HG03439 (cell line): ENCODE measurements at regions not wholly inside any gene's neighbourhood (a gene's known extent, or its start where the extent isn't known, plus 50 kb on each side); places are given as distances from the start of the nearest gene placed in this dataset.

ENCODE experiments used
- ATAC-seq: cut with Tn5 transposase; IDR thresholded peaks from one replicate; pipeline ENCODE4 v1.9.1; 2021; ENCODE audit warnings: mild to moderate bottlenecking, moderate library complexity; ENCODE audit not compliant: unreplicated experiment

DNA sequence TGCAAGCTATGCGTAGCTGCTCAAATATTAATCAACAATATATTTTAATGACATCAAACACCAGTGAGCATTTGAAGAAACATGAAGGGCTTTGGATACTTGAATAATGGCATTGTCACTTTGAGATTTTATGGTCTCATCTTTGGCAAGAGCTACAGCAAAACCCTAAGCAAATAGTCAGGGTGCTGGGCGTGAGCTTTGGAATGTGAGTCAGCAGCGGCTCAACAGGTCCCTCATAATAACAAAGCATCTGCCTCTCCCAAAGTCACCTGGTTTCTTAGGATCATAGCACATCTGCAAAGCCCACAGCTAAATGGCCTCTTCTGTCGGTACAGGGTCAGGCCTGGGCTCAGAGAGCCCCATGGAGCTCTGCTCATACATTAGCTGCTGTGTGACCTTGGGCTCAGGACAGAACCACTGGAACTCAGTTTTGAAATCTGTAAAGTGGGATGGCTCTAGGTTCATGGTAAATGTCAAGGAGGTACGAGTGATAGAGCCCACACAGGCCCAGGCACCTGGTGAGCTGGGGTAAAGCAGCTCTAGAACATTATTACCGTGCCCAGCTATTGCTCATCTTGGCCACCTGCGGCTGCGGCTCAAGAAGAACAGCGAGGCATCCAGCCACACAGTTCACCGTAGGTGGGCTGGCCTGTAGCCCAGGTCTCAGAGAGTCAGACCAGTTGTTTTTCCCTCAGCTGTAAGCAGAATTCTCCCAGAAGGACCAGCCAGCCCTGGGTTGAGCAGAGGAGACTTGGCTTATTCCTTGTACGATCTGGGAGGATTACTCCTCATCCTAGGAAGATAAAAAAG lies 544.5 kb upstream of the CDH11 start:
- ATAC-seq = no peak

- no peak for ATAC-seq
Observed at GRCh38 chr16:65665586-65665985, 543.7 kb upstream of the CDH11 start.

- ATAC-seq = no peak
Observed at GRCh38 chr16:65663774-65664173, 541.9 kb upstream of the CDH11 start.

DNA sequence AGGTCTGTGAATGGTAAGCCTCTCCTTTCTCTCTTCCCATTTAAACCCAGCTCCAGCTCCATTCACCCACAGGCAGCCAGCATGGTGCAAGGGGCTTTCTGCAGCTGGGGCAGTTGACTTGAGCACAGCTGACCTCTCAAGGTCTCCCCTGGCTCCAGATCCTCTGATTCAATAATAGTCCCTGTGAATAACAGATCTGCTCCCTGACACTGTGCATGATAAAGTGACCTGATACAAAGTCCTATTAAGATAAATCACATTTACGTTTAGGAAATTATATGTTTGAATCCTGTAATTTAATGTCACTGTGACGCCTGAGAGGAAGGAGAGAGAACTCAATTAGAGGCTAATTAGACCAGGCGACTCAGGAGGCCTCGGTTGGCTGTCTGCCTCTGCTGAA lies 540.4 kb upstream of the CDH11 start:
- no peak for ATAC-seq

- no peak for ATAC-seq
Observed at GRCh38 chr16:65661558-65661957, 539.7 kb upstream of the CDH11 start.

GRCh38 chr16:65660390-65660789 lies 538.5 kb upstream of the CDH11 start:
- ATAC-seq = no peak

GRCh38 chr16:65659758-65660157 lies 537.9 kb upstream of the CDH11 start:
- ATAC-seq = no peak

DNA sequence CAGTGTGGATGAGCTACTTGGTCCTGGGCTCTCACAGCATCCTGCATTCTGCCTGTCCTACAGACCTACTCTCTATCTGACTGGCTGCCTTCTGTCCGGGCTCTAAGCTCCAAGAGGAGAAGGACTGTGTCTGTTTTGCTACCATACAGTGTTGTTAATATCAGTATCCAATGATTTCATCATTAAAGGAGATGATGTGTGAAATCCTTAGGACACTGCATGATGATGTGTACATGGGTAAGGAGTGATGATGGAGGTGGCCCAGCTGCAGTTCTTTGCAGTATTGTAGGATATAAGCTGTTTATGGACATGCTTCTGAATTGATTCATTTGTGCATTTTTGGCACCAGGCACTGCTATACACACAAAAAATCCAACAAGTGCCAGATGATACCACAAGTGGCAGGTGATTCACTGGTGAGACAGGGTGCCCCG lies 536.9 kb upstream of the CDH11 start:
- ATAC-seq = no peak

- ATAC-seq = no peak
Observed at GRCh38 chr16:65658349-65658748, 536.5 kb upstream of the CDH11 start.

DNA sequence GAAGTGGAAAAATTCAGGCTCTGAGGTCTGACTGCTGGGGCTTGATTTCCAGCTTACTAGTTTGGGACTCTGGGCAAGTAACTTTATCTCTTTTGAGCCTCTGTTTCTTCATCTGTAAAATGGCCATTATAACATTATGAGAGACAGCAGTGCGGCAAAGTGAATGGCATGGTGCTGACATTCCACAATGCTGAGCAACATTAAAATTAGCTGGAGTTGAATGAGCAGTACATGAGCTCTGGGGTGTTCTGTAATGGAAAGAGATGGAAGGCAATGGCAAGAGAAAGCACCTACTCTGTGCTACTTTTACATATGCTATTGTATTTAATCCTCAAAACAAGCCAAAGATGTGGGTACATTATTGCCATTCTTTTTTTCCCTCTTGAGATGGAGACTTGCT lies 535.7 kb upstream of the CDH11 start:
- no peak for ATAC-seq

- ATAC-seq = no peak
Observed at GRCh38 chr16:65657071-65657494, 535.2 kb upstream of the CDH11 start.

DNA sequence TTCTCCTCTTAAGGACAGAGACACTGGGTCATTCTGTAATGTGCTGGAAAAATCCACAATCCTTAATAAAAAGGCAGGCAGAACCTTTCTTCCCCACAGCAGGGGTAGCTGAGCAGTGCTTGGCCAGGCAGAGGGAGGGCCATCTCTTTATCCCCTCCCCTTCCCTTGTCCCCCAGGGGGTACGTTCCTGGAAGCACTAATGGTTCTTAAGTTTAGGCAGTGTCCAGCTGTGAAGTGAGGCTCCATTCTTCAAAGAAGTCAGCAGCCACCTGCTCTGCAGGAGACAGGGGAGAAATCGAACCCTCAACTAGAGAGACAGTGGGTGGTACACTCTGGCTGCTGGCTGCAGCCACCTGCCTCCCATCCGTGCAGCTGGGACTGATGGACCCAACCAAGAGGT lies 533.9 kb upstream of the CDH11 start:
- ATAC-seq = no peak

DNA sequence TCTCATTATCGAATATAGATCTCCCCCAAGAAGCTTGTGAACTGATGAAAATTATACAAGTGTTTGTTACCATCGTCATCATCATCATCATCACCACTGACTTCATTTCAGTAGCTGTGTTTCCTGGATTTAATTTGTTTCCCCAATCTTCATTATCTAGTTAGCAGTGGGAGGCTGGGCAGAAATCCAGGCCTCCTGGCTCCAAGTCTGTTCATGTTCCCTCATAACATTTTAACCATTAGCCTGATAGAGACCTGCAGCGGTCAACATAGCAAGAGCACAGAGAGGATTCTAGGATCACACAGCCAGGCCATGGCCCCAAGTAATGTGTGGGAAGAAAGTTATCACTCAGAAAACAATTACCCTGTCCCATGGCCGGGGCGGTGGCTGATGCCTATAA lies 526.2 kb upstream of the CDH11 start:
- ATAC-seq = no peak

GRCh38 chr16:65644821-65645220 lies 523.0 kb upstream of the CDH11 start:
- ATAC-seq = no peak

GRCh38 chr16:65641762-65642289 lies 520.0 kb upstream of the CDH11 start:
- ATAC-seq = no peak

DNA sequence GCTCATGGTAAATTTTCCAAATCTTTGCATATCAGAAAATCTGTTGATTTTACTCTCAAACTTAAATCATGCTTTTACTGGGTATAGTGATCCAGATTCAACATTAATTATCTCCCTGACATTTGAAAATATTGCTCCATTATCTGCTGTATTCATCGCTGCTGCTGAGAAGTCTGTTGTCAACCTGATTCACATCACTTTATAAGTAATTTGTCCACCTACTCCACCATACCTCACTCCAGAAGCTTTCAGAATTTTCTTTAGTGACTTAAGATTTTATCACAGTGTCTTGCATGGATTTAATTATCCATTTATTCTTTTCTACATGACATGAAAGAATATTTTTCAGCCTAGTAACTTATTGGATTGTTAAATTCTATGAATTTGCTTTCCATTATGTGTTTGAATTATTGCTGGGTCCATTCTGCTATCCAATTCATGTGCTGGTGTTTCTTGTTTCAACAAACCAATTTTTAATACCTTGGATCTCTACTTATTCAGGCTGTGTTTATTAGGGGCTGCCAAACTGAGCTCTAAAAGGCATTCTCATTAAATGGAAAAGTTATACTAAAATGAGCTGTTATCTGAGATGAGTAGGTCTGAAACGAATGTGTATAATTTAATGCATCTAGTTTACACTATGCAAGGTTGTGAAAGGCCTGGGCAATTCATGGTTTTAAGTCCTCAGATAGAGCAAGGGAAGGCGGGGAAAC lies 519.3 kb upstream of the CDH11 start:
- ATAC-seq = no peak

GRCh38 chr16:65634833-65635232 lies 513.0 kb upstream of the CDH11 start:
- no peak for ATAC-seq

DNA sequence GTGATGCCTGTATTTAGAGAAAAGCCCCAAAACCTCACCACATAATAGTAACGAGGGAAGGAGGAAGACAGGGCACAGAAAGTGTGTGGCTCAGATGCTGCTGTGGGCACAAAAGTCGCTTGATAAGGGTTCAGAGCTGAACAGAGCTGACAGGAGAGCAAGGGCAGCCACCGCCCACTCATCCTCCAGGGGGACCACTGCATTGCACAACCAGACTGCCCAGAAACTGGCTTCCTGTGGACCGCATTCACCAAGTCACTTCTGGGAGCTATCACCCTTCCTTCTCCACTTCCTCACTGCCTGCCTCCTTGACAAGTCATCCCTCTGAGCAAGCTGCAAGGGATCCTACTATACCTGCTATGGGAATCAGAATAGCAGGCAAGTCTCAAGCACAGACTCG lies 512.4 kb upstream of the CDH11 start:
- ATAC-seq = no peak

DNA sequence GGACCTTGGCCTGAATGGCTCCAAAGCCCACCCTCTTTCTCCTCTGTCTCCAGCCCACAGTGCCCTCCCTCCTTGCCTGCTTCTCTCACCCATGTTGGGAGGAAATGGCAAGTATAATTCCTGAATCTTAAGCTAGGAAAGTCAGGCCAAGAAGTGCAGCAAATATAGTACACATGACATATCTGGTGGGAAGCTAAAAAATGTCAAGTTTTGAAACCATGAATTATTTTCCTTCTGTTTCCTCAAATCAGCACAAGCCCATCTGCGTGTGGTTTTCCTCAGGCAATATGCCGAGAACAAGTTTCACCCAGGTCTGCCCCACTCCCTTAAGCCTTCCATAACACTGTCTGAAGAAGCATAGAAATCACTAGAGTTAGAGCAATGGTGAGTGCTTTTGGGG lies 502.8 kb upstream of the CDH11 start:
- ATAC-seq = no peak

GRCh38 chr16:65624229-65624628 lies 502.4 kb upstream of the CDH11 start:
- ATAC-seq = no peak

GRCh38 chr16:65622871-65623270 lies 501.0 kb upstream of the CDH11 start:
- ATAC-seq = no peak

DNA sequence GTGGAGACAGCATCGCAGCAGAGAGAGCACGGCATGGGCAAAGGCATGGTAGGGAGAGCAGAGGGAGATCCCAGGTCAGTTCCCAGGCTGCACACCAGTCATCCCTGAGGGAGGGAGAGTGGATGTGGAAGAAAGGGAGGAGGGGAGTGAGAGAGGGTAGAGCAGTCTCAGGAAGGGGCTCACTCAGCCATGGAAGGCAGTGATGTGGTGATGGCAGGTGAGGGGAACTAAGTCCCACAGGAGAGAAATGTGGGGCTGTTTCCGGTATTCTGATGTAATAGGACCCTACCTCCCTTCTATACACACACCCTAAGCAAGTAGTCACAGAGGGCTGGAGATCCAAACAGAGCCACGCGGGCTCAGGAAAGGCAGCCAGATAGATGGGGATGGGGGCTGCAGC lies 500.3 kb upstream of the CDH11 start:
- ATAC-seq = no peak
